HEK293 (cell line): ENCODE measurements at regions not wholly inside any gene's neighbourhood (a gene's known extent, or its start where the extent isn't known, plus 50 kb on each side); places are given as distances from the start of the nearest gene placed in this dataset.

Experiments used
- CTCF ChIP-seq: fragments of 450-650 bp; formaldehyde crosslinking; IDR thresholded peaks from 2 replicates; pipeline ENCODE4 v1.5.1; 2016; ENCODE audit warnings: missing biosample characterization, missing genetic modification characterization
- PRDM1 ChIP-seq: fragments of 450-650 bp; formaldehyde crosslinking; IDR thresholded peaks from 2 replicates; pipeline ENCODE4; 2016; ENCODE audit warnings: missing biosample characterization, missing genetic modification characterization
- ZNF239 ChIP-seq: fragments of 450-650 bp; formaldehyde crosslinking; IDR thresholded peaks from 2 replicates; pipeline ENCODE4 v1.5.1; 2016; ENCODE audit warnings: missing biosample characterization, missing genetic modification characterization
- ZNF302 ChIP-seq: fragments of 450-650 bp; formaldehyde crosslinking; IDR thresholded peaks from 2 replicates; pipeline ENCODE4 v1.5.1; 2016; ENCODE audit warnings: missing biosample characterization, missing genetic modification characterization, low read depth
- TF ChIP-seq, protein P1 (sequence below): fragments of 450-650 bp; formaldehyde crosslinking; IDR thresholded peaks from 2 replicates; pipeline ENCODE4 v1.5.1; 2016; ENCODE audit warnings: missing biosample characterization, missing genetic modification characterization

DNA sequence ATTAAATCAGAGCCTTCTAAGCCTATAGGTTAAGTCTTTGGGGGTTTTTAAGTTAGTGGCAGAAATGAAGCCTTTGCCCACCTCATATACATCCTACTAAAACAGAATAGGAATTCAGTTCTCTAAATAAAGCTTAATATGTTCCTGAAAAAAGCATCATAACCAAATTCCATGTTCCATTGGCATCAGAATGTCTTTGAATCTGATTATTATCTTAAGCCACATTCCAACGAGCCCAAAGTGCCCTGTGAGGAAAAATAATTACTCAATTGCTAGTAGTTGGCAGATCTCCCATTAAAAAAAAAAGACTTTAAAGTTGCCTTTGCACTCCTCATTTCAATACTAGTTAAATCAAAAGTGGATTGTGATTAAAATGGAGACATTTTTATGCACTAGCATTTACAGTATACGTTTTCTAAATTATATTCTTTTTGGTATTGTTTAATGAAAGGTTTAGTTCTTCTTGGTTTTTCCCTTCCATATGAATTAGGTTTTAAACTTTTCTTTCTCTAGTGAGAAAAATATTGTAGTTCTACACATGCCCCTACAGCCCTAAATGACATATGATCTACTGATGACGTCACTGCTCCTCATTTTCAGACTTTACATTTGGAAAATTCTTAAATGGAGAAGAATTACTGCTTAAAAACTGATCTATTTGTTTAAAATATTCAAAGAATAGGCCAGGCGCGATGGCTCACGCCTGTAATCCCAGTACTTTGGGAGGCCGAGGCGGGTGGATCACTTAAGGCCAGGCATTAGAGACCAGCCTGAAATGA lies 54.3 kb upstream of the CABCOCO1 start:
- TF ChIP-seq, protein P1, sequence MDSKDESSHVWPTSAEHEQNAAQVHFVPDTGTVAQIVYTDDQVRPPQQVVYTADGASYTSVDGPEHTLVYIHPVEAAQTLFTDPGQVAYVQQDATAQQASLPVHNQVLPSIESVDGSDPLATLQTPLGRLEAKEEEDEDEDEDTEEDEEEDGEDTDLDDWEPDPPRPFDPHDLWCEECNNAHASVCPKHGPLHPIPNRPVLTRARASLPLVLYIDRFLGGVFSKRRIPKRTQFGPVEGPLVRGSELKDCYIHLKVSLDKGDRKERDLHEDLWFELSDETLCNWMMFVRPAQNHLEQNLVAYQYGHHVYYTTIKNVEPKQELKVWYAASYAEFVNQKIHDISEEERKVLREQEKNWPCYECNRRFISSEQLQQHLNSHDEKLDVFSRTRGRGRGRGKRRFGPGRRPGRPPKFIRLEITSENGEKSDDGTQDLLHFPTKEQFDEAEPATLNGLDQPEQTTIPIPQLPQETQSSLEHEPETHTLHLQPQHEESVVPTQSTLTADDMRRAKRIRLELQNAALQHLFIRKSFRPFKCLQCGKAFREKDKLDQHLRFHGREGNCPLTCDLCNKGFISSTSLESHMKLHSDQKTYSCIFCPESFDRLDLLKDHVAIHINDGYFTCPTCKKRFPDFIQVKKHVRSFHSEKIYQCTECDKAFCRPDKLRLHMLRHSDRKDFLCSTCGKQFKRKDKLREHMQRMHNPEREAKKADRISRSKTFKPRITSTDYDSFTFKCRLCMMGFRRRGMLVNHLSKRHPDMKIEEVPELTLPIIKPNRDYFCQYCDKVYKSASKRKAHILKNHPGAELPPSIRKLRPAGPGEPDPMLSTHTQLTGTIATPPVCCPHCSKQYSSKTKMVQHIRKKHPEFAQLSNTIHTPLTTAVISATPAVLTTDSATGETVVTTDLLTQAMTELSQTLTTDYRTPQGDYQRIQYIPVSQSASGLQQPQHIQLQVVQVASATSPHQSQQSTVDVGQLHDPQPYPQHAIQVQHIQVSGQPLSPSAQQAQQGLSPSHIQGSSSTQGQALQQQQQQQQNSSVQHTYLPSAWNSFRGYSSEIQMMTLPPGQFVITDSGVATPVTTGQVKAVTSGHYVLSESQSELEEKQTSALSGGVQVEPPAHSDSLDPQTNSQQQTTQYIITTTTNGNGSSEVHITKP (tag by site-specific recombination): no peak
- TF ChIP-seq PRDM1 (tag by site-specific recombination) (no peak), CTCF (tag by site-specific recombination) (no peak), ZNF239 (tag by site-specific recombination) (no peak), ZNF302 (tag by site-specific recombination) (no peak)
